AG09319 (cell line): ENCODE measurements at regions not wholly inside any gene's neighbourhood (a gene's known extent, or its start where the extent isn't known, plus 50 kb on each side); places are given as distances from the start of the nearest gene placed in this dataset.

ENCODE experiments used
- DNase-seq: peaks from one replicate; pipeline ENCODE4 v3.0.0-alpha.2; 2010; ENCODE audit warnings: low read depth; ENCODE audit errors: extremely low read depth
- TF ChIP-seq, protein P1 (sequence below): IDR thresholded peaks from 2 replicates; pipeline ENCODE4 v1.5.1; 2011; ENCODE audit warnings: low read depth, mild to moderate bottlenecking, inconsistent platforms, low read length, moderate library complexity

DNA sequence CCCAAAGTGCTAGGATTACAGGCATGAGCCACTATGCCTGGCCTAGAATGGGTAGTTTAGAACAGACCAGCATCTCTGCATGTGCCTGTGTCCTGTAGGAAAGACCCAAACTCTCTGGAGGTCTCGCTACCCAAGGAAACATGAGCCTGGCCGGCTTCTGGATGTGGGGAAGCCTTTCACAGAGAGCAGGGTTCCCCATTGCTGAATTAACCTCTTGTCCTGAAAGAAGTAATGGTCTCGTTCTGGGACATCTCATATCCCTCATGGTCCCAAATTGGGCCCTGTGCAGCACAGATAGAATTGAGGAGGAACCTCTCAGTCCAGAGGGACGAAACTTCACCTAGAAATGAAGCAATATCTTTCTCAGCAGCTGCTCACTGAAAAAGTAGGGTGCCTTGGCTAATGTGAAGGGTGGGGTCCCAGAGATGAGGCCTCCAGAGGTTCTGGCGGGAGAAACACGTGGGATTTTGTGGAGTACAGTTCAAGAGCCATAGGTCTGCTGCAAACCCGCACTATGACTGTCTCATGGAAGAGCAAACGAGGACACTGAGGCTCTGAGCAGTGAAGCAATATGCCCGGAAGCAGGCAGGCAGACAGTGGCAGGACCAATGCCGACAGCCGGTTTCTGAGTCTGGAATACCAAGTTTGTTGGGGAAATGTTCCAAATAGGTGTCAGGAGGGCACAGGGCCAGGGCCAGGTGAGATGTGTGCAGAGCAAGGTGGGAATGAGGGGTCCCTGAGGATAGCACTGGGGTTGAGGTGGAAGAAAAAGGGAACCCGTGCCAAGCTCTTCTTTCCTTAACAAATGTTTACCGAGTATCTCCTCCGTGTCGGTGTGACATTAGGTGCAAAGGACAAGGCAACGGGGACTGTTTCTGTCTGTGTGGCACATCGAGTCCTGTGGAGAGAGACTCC lies 121.0 kb upstream of the TWIST2 start:
- DNase-seq, result no peak

DNA sequence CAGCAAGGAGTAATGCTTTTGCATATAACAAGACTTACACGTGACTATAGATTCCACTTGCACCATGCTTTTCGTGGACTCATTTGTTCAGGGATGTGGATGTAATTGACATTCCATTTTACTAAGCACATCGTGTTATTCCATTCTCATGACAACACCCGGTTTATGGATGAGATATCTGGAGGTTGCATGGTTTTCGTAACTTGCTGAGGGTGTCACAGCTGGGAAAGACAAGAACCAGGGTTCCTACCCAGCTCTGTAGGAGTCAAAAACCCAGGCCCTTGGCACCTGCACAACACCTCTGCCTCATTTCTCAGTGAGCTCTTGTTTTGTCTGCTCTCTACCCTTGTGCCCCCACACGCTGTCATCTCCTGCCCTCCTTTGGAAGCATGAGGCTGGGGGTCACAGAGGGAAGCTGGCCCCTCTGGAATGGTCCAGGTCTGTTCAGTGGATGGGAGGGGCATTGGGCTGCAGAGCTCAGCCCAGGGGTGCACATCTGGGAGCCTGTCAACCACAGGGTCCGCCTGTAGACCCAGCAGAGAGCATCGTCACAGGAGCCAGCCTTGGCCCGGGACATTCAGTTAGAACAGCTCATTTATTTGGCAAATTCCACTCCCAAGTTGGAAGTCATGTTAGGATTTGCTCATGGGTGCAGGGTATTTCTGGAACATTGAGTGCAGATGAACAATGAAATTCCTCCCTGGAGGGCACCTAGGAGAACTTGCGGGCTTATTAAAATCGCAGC lies 120.1 kb upstream of the TWIST2 start:
- DNase-seq, result peak; percentile 70

More for the DNA sequence above, 121.0 kb upstream of the TWIST2 start:
- TF ChIP-seq, protein P1, sequence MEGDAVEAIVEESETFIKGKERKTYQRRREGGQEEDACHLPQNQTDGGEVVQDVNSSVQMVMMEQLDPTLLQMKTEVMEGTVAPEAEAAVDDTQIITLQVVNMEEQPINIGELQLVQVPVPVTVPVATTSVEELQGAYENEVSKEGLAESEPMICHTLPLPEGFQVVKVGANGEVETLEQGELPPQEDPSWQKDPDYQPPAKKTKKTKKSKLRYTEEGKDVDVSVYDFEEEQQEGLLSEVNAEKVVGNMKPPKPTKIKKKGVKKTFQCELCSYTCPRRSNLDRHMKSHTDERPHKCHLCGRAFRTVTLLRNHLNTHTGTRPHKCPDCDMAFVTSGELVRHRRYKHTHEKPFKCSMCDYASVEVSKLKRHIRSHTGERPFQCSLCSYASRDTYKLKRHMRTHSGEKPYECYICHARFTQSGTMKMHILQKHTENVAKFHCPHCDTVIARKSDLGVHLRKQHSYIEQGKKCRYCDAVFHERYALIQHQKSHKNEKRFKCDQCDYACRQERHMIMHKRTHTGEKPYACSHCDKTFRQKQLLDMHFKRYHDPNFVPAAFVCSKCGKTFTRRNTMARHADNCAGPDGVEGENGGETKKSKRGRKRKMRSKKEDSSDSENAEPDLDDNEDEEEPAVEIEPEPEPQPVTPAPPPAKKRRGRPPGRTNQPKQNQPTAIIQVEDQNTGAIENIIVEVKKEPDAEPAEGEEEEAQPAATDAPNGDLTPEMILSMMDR, result no peak

DNA sequence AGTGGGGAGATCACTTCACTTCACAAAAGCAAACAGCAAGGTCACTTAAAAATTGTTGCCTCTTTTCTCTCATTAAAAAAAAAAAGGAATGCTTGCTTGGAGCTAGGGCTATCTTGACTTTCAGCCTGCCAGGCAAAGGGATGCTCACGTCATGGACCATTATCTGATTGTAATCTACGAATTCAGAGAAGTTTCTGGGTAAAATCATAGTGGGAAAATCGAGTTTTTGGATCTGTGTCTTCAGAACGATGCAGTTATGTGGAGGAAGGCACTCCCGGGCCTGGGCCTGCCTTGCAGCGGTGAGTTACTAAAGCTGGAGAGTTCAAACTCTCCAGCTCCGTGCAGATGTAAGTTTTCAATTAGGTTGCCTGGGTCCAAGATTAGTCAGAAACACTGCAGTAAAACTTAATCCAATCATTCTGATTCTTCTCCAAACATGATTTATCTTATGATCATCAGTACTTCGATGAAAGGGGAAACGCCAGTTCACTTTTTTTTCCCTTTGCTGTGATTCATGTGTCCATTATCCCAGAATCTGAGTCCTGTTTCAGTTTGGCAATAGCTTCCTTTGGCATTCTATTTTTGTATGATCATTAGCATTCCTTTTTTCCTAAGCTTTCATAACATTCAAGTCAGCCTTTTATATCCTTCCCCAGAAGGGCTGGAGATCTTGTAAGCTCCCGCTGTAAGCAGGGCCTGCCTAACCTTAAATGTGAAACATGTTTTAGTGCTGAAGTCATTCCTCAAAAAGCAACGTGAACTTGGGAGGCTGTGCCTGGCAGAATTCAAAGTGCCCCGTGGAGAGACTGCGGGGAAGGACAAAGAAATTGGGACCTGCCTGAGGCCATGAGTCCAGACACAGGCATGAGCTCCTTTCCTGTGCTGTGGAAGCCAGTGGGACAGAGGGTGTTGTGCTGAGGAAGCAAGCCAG lies 119.3 kb upstream of the TWIST2 start:
- TF ChIP-seq, protein P1, result no peak
- DNase-seq, result peak; percentile 91

More for the DNA sequence above, 120.1 kb upstream of the TWIST2 start:
- TF ChIP-seq, protein P1, result no peak

DNA sequence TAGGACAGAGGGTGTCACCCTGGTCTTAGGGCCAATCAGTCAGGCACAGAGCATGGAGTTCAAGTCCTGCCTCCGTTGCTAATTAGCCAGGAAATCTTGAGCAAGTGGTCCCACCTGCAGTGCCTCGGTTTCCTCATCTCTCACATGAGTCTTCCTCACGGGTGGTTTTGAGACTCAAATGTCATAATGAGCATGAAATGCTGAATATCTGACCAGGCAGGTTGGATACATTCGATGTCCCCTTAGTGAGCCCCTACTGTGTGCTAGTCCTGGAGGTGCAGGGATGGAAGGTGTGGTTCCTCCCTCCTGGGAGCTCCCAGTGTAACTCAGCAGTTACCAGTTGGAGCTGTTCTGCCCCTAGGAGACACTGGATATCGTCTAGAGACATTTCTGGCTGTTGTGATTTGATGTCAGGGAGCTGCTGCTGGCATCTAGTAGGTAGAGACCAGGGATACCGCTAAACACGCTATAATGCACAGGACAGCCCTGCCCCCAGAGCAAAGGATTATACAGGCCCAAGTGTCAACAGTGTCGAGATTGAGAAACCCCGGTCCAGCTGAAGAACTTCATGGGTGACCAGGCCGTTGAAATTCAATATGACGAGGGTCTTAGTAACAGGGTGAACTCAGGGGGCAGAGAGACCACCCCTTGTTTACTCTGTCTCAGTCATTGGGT lies 118.5 kb upstream of the TWIST2 start:
- no peak for DNase-seq
- TF ChIP-seq, protein P1, result no peak

DNA sequence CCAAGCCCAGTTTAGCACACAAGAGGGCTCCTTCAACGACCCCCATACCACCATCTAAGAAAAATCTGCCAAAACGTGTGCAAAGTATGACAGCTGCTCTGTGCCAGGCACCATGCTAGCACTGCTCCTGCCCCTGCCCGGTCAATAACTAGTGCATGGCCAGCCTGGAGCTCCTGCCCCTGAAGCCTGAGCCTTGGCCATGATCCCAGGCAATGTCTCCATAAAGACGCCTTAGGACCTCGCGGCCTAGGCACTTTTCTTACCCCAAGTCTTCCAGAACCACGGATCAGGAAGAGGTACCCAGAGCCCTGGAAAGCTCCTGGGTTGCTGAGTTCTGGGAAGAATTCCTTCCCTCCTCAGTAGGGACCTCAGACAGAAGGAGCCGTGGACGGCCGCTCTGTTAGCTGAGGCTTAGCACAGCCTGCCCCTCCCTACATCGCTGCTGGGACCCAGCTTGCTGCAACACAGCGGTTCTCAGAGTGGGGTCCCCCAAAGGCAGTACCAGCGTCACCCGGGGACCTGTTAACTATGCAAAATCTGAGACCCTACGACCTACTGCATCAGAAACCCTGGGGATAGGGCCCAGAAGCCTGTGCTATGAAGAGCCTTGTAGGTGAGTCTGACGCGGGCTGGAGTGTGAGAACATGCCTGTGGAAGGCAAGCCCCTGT lies 117.8 kb upstream of the TWIST2 start:
- TF ChIP-seq, protein P1, result no peak
- no peak for DNase-seq

DNA sequence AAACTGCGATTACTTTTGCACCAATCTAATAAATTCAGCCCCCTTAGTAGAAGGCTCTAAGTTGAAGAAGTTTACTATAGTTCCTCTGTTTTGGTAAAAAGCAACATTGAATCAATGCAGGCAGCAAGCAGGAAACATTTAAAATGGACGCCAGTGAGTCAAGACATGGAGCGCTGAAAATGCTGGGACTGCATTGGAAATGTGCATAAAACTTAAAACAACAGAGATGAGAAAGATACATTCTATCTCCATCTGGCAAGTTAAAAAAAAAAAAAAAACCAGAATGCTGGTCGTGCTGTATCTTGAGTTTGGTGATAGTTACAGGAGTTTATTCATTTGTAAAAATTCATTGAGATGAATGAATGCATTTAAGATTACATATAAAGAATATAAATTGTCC lies 117.0 kb upstream of the TWIST2 start:
- TF ChIP-seq, protein P1, result no peak
- DNase-seq, result no peak
